Stimulated activated memory B cell treated with anti-CD40 and anti-IgM and Interleukin-4, amounts not matched to agents 10 μg/mL and 1 μg/mL and 100 μg/mL, for 72 hours (primary cell): ENCODE measurements at regions not wholly inside any gene's neighbourhood (a gene's known extent, or its start where the extent isn't known, plus 50 kb on each side); places are given as distances from the start of the nearest gene placed in this dataset.
"Not testable (repeated sequence)": the region's sequence is repeated elsewhere in the genome, so short reads cannot be mapped to it uniquely, and the experiment has no call there.

Experiments used
- ATAC-seq: fragments of 150-1000 bp; cut with Tn5 transposase; 2 replicates; pipeline ENCODE4 v1.10.0; 2021
- H3K27ac Mint-ChIP-seq: one replicate; pipeline ENCODE4 v1.8.0; 2022; ENCODE audit warnings: mild to moderate bottlenecking, mixed read lengths
- H3K27me3 Mint-ChIP-seq: one replicate; pipeline ENCODE4 v1.8.0; 2022; ENCODE audit warnings: mixed read lengths
- H3K36me3 Mint-ChIP-seq: one replicate; pipeline ENCODE4 v1.8.0; 2022; ENCODE audit warnings: mixed read lengths
- H3K4me1 Mint-ChIP-seq: one replicate; pipeline ENCODE4 v1.8.0; 2022; ENCODE audit warnings: mixed read lengths
- H3K4me3 Mint-ChIP-seq: one replicate; pipeline ENCODE4 v1.8.0; 2022; ENCODE audit warnings: mild to moderate bottlenecking, moderate library complexity, mixed read lengths
- H3K9me3 Mint-ChIP-seq: one replicate; pipeline ENCODE4 v1.8.0; 2022; ENCODE audit warnings: mixed read lengths

DNA sequence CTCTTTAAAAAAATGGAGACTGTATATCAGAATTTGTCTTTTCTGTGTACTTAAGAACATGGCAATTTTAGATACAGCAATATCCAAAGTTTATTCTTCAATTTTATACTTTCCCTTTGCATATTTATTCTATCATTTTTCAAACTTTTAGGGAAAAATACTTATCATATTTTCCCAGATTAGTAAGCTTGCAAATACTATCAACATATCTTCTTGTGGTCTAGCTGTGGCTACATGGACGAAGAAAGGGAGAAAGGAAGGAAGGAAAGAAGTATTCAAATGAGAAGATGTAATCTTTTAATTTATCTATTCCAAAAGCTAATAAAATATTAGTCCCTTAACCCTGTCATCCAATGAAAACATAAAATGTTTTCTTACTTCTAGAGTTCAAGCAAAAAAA is 797.8 kb upstream of the GALNTL6 start:
- Mint-ChIP-seq H3K36me3 (no peaks in the 10 kb centered on the region), H3K27ac (no peak overlapping the region), H3K4me3 (no peak overlapping the region), H3K27me3 (no peaks in the 10 kb centered on the region), H3K4me1 (no peaks in the 10 kb centered on the region), H3K9me3 (peaks cover 3% of the 10 kb centered on the region)
- ATAC-seq: no peak

DNA sequence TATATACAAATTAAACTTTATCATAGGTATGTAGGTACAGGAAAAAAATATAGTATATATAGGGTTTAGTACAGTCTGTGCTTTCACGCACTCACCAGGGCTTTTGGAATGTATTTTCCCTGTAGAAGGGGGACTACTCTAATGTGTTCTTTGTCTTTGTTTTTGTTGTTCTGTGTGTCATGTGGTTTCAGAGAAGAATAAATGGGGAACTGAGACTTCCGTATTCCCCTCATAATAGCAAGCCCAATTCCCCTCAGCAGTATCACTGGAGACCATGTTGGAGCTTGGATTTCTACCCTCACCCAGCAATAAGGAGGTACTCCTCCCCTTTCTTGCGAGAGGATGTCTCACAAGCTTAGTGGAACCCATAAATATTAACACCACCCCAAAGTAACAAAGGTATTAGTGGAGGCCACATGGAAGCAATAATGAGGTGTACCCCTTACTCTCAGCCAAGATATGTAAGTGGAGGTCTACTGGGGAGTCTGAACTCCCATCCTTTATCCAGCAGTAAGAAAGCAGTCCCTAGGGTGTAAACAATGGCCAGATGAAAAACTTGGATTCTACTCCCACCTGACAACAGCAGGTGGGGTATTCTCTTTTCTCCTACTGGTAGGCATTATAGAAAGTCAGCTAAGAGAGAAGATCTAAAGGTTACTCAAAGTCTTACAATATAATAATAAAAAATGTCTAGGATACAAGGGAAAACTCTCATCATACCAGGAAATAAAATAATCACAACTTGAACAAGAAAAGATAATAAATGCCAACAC is 805.4 kb upstream of the GALNTL6 start:
- Mint-ChIP-seq H3K4me3 (no peak overlapping the region), H3K4me1 (no peaks in the 10 kb centered on the region)
- no peak for ATAC-seq

GRCh38 chr4:171002246-171002645 is 811.0 kb upstream of the GALNTL6 start:
- no peaks in the 10 kb centered on the region for H3K36me3 Mint-ChIP-seq
- no peaks in the 10 kb centered on the region for H3K27me3 Mint-ChIP-seq
- no peak for ATAC-seq
- H3K4me3 Mint-ChIP-seq: no peak overlapping the region
- no peaks in the 10 kb centered on the region for H3K9me3 Mint-ChIP-seq
- no peaks in the 10 kb centered on the region for H3K4me1 Mint-ChIP-seq
- H3K27ac Mint-ChIP-seq: no peak overlapping the region

More for the DNA sequence above, 805.4 kb upstream of the GALNTL6 start:
- Mint-ChIP-seq H3K36me3 (no peaks in the 10 kb centered on the region), H3K27me3 (no peaks in the 10 kb centered on the region), H3K27ac (no peak overlapping the region), H3K9me3 (peaks cover 3% of the 10 kb centered on the region)

- H3K4me1 Mint-ChIP-seq: no peaks in the 10 kb centered on the region
- H3K36me3 Mint-ChIP-seq: no peaks in the 10 kb centered on the region
- H3K27ac Mint-ChIP-seq: no peak overlapping the region
- H3K4me3 Mint-ChIP-seq: no peak overlapping the region
- H3K27me3 Mint-ChIP-seq: no peaks in the 10 kb centered on the region
- ATAC-seq: peak; percentile 48
- H3K9me3 Mint-ChIP-seq: no peaks in the 10 kb centered on the region
Measured at GRCh38 chr4:170990989-170991589, 822.1 kb upstream of the GALNTL6 start.

- ATAC-seq: no peak
- no peaks in the 10 kb centered on the region for H3K9me3 Mint-ChIP-seq
- H3K4me3 Mint-ChIP-seq: no peak overlapping the region
- H3K4me1 Mint-ChIP-seq: no peaks in the 10 kb centered on the region
- H3K27me3 Mint-ChIP-seq: no peaks in the 10 kb centered on the region
- H3K27ac Mint-ChIP-seq: no peak overlapping the region
- H3K36me3 Mint-ChIP-seq: no peaks in the 10 kb centered on the region
Measured at GRCh38 chr4:170988446-170988845, 824.8 kb upstream of the GALNTL6 start.

DNA sequence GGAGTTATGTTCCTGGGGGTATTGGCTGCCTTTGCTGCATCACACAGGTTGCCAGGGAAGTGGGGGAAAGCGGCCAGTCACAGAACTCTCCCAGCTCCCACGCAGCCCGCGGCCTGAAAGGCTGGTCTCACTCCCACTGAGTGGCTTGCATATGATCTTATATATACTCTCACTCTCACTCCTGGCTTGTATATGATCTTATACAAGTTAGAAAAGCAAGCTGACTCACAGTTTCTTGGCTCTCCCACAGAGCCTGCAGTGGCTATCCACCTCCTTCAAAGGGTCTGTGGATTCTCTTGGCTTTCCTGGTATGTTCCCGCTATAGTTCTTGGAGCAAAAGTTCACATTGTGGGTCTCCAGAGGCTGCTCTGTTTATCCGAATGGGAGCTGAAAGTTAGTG is 833.5 kb upstream of the GALNTL6 start:
- ATAC-seq: no peak
- Mint-ChIP-seq H3K27me3 (no peaks in the 10 kb centered on the region), H3K27ac (no peak overlapping the region), H3K36me3 (no peaks in the 10 kb centered on the region), H3K4me3 (no peak overlapping the region), H3K4me1 (no peaks in the 10 kb centered on the region), H3K9me3 (no peaks in the 10 kb centered on the region)

- H3K4me3 Mint-ChIP-seq: no peak overlapping the region
- no peaks in the 10 kb centered on the region for H3K27me3 Mint-ChIP-seq
- no peaks in the 10 kb centered on the region for H3K9me3 Mint-ChIP-seq
- no peak for ATAC-seq
- no peaks in the 10 kb centered on the region for H3K36me3 Mint-ChIP-seq
- H3K4me1 Mint-ChIP-seq: no peaks in the 10 kb centered on the region
- H3K27ac Mint-ChIP-seq: no peak overlapping the region
Measured at GRCh38 chr4:170978990-170979389, 834.2 kb upstream of the GALNTL6 start.

- Mint-ChIP-seq H3K36me3 (no peaks in the 10 kb centered on the region), H3K27ac (no peak overlapping the region), H3K27me3 (no peaks in the 10 kb centered on the region), H3K4me1 (no peaks in the 10 kb centered on the region), H3K9me3 (peaks cover 4% of the 10 kb centered on the region), H3K4me3 (no peak overlapping the region)
- no peak for ATAC-seq
Measured at GRCh38 chr4:170949084-170949483, 859.3 kb upstream of the AADAT start.

DNA sequence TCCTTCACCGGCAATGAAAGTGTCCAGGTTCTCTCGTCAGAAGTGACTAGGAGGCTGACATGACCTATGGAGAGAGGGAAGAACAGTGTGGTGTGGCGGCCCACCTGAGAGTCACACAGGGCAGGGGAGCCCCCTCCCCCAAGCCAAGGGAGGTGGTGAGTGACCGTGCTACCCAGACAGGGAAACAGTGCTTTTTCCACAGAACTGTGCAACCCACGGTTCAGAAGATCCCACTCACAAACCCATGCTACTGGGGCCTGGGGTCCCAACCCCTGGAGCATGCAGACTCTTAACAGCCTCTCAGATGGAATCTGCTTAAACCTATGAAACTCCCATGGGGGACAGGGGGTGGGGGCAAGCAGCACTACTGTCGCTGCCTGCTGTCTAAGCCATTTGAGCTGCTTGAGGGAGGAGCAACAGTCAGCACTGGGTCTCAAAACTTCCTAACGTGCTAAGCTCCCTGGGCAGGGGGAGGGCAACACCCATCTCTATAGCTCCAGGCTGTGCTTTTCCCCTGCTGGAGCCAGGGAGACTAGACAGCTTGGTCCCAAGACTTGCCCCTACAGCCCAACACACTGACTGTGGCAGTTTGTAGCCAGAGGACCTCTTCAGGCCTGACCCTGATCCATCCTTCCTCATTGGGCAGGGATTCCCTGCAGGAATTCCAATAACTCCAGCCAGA is 850.4 kb upstream of the AADAT start:
- no peak for ATAC-seq
- no peaks in the 10 kb centered on the region for H3K36me3 Mint-ChIP-seq
- H3K4me3 Mint-ChIP-seq: no peak overlapping the region
- no peak overlapping the region for H3K27ac Mint-ChIP-seq
- H3K9me3 Mint-ChIP-seq: no peaks in the 10 kb centered on the region
- no peaks in the 10 kb centered on the region for H3K27me3 Mint-ChIP-seq
- no peaks in the 10 kb centered on the region for H3K4me1 Mint-ChIP-seq

GRCh38 chr4:170938588-170938987 is 848.8 kb upstream of the AADAT start:
- H3K9me3 Mint-ChIP-seq: no peaks in the 10 kb centered on the region
- H3K4me3 Mint-ChIP-seq: no peak overlapping the region
- H3K27me3 Mint-ChIP-seq: no peaks in the 10 kb centered on the region
- no peak overlapping the region for H3K27ac Mint-ChIP-seq
- no peaks in the 10 kb centered on the region for H3K36me3 Mint-ChIP-seq
- ATAC-seq: no peak
- no peaks in the 10 kb centered on the region for H3K4me1 Mint-ChIP-seq

- Mint-ChIP-seq H3K4me3 (no peak overlapping the region), H3K27ac (no peak overlapping the region), H3K4me1 (no peaks in the 10 kb centered on the region), H3K9me3 (no peaks in the 10 kb centered on the region), H3K36me3 (no peaks in the 10 kb centered on the region), H3K27me3 (no peaks in the 10 kb centered on the region)
- no peak for ATAC-seq
Measured at GRCh38 chr4:170931321-170931720, 841.6 kb upstream of the AADAT start.

DNA sequence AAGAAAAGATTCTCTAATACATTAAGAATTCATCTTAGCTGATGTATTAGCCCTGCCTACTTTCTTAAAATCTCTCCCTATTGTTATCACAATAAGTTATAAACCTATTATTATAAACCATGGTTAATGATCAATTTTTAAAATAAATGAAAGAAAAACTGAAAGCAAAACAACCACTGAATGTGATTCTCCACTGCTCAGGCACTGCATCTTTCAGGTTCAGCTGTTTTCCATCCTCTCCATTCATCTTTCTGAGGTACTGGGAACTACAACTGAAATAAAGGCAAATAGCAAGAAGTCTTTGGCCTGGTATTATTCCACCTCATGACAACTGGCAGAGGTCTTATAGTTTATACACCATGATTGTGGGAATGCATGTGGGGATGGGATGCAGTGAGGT is 798.9 kb upstream of the AADAT start:
- no peaks in the 10 kb centered on the region for H3K9me3 Mint-ChIP-seq
- no peak for ATAC-seq
- H3K36me3 Mint-ChIP-seq: no peaks in the 10 kb centered on the region
- H3K4me1 Mint-ChIP-seq: no peaks in the 10 kb centered on the region
- H3K27ac Mint-ChIP-seq: no peak overlapping the region
- no peaks in the 10 kb centered on the region for H3K27me3 Mint-ChIP-seq
- H3K4me3 Mint-ChIP-seq: no peak overlapping the region

DNA sequence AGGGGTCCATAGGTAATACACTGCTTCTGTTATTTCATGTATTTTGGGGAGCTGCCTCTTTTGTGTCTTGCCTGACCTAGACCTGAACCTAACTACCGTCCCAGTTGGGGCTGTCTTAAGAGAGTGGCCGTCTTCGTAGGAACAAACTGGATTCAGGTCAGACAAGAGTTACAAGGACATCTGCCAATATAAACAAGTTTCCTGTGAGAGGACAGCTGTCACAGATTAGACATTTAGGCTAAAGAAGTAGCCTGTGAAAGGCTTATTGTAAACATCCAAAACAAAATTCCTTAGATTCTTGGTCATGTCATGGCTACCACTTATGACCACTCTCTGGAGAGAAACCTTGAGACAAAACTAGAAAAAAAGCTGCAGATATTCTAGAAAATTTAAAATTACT is 797.6 kb upstream of the AADAT start:
- H3K27me3 Mint-ChIP-seq: no peaks in the 10 kb centered on the region
- no peak for ATAC-seq
- no peaks in the 10 kb centered on the region for H3K9me3 Mint-ChIP-seq
- no peaks in the 10 kb centered on the region for H3K36me3 Mint-ChIP-seq
- no peak overlapping the region for H3K27ac Mint-ChIP-seq
- no peaks in the 10 kb centered on the region for H3K4me1 Mint-ChIP-seq
- no peak overlapping the region for H3K4me3 Mint-ChIP-seq

- no peaks in the 10 kb centered on the region for H3K4me1 Mint-ChIP-seq
- H3K9me3 Mint-ChIP-seq: no peaks in the 10 kb centered on the region
- H3K27ac Mint-ChIP-seq: no peak overlapping the region
- H3K4me3 Mint-ChIP-seq: no peak overlapping the region
- ATAC-seq: no peak
- H3K27me3 Mint-ChIP-seq: no peaks in the 10 kb centered on the region
- H3K36me3 Mint-ChIP-seq: no peaks in the 10 kb centered on the region
Measured at GRCh38 chr4:170884969-170885570, 795.3 kb upstream of the AADAT start.

- H3K9me3 Mint-ChIP-seq, ATAC-seq, H3K36me3 Mint-ChIP-seq, H3K4me1 Mint-ChIP-seq, H3K27ac Mint-ChIP-seq, H3K4me3 Mint-ChIP-seq, H3K27me3 Mint-ChIP-seq: not testable (repeated sequence)
Measured at GRCh38 chr4:170881646-170882045, 791.9 kb upstream of the AADAT start.

DNA sequence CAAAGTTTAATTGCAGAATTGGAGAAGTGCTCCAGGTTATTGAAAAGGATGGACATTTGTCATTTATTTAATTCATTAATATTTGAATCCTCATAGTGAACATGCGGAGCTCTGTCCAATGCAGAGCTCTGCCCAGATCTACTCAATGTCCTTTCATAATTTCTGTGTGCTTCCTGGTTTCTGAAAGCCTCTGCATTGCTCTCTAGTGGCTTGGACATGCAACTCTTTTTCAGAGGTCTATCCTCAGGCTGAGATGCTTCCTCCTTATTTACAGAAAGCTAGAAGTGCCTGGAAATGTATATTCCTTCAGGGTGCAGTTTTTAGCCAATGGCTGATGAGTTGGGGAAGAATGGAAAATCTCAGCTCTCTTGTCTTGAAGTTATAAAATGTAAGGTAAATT is 786.1 kb upstream of the AADAT start:
- Mint-ChIP-seq H3K27me3 (no peaks in the 10 kb centered on the region), H3K4me1 (no peaks in the 10 kb centered on the region), H3K36me3 (no peaks in the 10 kb centered on the region), H3K4me3 (no peak overlapping the region), H3K27ac (no peak overlapping the region), H3K9me3 (no peaks in the 10 kb centered on the region)
- no peak for ATAC-seq
